ENCODE measurements at regions not wholly inside any gene's neighbourhood (a gene's known extent, or its start where the extent isn't known, plus 50 kb on each side); places are given as distances from the start of the nearest gene placed in this dataset.

DNA sequence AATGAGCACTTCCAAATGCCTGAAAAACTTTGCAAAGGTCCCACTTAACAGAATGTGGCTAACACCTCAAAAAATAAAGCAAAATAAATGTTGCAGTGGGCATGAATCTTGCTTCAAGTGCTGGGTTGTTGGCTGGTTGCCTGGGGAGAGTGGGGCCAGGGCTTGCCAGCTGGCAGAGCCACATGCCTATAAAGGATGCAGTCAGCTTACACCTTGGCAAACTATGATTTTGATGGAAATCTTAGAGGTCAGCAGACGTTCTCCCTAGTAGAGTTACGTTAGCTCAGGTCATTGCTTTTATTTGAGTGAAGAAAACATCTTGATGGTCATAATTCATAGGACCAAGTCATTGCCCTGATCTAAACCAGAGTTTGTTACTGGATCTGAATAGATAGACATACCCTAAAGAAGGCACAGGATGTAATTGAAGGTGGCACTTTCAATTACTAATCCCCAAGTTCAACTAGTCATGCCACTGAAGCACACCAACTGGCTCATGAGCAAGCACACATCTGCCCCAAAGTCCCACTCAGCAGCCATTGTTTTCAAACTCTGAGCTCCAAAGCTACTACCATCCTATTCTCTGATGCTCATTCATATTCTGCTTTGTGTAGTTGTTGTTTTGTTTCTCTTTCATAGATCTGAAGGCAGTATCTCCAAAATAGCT is 51.2 kb upstream of the ZSWIM6 start:
- no peak for TF ChIP-seq POLR2A (IDR thresholded peaks at IDR 0.05; ENCODE audit: extremely low read depth, insufficient read length)
- TF ChIP-seq, protein P1, sequence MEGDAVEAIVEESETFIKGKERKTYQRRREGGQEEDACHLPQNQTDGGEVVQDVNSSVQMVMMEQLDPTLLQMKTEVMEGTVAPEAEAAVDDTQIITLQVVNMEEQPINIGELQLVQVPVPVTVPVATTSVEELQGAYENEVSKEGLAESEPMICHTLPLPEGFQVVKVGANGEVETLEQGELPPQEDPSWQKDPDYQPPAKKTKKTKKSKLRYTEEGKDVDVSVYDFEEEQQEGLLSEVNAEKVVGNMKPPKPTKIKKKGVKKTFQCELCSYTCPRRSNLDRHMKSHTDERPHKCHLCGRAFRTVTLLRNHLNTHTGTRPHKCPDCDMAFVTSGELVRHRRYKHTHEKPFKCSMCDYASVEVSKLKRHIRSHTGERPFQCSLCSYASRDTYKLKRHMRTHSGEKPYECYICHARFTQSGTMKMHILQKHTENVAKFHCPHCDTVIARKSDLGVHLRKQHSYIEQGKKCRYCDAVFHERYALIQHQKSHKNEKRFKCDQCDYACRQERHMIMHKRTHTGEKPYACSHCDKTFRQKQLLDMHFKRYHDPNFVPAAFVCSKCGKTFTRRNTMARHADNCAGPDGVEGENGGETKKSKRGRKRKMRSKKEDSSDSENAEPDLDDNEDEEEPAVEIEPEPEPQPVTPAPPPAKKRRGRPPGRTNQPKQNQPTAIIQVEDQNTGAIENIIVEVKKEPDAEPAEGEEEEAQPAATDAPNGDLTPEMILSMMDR (IDR thresholded peaks at IDR 0.05; ENCODE audit: low read depth, low read length) = no peak
